ENCODE measurements at regions not wholly inside any gene's neighbourhood (a gene's known extent, or its start where the extent isn't known, plus 50 kb on each side); places are given as distances from the start of the nearest gene placed in this dataset.

DNA sequence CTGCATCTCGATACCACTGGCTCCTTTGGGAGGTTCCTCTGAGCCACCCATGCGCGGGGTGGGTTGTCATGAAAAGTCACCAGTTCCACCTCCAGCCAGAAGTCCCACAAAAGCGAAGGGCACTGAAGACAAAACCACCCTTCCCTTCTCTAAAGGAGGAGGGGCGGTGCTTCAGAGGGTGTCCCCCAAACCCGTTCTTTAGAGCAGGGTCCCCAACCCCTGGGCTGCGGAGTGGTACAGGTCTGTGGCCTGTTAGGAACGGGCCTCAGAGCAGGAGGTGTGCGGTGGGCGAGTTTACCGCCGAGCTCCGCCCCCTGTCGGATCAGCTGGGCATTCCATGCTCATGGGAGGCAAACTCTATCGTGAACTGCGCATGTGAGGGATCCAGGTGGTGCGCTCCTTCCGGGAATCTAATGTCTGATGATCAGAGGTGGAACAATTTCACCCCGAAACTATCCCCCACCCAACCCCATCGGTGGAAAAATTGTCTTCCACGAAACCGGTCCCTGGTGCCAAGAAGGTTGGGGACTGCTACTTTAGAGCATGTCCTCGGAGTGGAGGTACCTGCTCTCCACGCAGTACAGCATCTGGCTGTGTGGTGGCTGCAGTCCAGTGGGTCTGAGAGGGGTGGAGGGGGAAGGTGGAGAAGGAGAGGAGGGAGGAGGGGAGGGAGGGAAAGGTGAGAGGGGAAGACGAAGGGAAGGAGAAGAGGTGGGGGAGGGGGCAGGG, 72.9 kb upstream of the SEPTIN5 start:
- TF ChIP-seq, protein P1, sequence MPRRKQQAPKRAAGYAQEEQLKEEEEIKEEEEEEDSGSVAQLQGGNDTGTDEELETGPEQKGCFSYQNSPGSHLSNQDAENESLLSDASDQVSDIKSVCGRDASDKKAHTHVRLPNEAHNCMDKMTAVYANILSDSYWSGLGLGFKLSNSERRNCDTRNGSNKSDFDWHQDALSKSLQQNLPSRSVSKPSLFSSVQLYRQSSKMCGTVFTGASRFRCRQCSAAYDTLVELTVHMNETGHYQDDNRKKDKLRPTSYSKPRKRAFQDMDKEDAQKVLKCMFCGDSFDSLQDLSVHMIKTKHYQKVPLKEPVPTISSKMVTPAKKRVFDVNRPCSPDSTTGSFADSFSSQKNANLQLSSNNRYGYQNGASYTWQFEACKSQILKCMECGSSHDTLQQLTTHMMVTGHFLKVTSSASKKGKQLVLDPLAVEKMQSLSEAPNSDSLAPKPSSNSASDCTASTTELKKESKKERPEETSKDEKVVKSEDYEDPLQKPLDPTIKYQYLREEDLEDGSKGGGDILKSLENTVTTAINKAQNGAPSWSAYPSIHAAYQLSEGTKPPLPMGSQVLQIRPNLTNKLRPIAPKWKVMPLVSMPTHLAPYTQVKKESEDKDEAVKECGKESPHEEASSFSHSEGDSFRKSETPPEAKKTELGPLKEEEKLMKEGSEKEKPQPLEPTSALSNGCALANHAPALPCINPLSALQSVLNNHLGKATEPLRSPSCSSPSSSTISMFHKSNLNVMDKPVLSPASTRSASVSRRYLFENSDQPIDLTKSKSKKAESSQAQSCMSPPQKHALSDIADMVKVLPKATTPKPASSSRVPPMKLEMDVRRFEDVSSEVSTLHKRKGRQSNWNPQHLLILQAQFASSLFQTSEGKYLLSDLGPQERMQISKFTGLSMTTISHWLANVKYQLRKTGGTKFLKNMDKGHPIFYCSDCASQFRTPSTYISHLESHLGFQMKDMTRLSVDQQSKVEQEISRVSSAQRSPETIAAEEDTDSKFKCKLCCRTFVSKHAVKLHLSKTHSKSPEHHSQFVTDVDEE (CRISPR knock-in tag; IDR thresholded peaks at IDR 0.05) = no peak
- TF ChIP-seq, protein P2, sequence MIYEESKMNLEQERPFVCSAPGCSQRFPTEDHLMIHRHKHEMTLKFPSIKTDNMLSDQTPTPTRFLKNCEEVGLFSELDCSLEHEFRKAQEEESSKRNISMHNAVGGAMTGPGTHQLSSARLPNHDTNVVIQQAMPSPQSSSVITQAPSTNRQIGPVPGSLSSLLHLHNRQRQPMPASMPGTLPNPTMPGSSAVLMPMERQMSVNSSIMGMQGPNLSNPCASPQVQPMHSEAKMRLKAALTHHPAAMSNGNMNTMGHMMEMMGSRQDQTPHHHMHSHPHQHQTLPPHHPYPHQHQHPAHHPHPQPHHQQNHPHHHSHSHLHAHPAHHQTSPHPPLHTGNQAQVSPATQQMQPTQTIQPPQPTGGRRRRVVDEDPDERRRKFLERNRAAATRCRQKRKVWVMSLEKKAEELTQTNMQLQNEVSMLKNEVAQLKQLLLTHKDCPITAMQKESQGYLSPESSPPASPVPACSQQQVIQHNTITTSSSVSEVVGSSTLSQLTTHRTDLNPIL (CRISPR knock-in tag; IDR thresholded peaks at IDR 0.05; ENCODE audit: low read depth) = no peak
- TF ChIP-seq ZFP3 (CRISPR knock-in tag; IDR thresholded peaks at IDR 0.05) (no peak), ZNF70 (CRISPR knock-in tag; IDR thresholded peaks at IDR 0.05) (no peak)
- TF ChIP-seq, protein P3, sequence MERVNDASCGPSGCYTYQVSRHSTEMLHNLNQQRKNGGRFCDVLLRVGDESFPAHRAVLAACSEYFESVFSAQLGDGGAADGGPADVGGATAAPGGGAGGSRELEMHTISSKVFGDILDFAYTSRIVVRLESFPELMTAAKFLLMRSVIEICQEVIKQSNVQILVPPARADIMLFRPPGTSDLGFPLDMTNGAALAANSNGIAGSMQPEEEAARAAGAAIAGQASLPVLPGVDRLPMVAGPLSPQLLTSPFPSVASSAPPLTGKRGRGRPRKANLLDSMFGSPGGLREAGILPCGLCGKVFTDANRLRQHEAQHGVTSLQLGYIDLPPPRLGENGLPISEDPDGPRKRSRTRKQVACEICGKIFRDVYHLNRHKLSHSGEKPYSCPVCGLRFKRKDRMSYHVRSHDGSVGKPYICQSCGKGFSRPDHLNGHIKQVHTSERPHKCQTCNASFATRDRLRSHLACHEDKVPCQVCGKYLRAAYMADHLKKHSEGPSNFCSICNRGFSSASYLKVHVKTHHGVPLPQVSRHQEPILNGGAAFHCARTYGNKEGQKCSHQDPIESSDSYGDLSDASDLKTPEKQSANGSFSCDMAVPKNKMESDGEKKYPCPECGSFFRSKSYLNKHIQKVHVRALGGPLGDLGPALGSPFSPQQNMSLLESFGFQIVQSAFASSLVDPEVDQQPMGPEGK (CRISPR knock-in tag; IDR thresholded peaks at IDR 0.05; ENCODE audit: borderline replicate concordance) = no peak

Data from SK-N-SH treated with all-trans-retinoic acid at 6 μM for 48 hours (cell line).